HG03135 (cell line): ENCODE measurements at regions not wholly inside any gene's neighbourhood (a gene's known extent, or its start where the extent isn't known, plus 50 kb on each side); places are given as distances from the start of the nearest gene placed in this dataset.

ENCODE experiments used
- ATAC-seq: cut with Tn5 transposase; IDR thresholded peaks from one replicate; pipeline ENCODE4 v1.9.1; 2021; ENCODE audit warnings: mild to moderate bottlenecking, moderate library complexity; ENCODE audit not compliant: unreplicated experiment

DNA sequence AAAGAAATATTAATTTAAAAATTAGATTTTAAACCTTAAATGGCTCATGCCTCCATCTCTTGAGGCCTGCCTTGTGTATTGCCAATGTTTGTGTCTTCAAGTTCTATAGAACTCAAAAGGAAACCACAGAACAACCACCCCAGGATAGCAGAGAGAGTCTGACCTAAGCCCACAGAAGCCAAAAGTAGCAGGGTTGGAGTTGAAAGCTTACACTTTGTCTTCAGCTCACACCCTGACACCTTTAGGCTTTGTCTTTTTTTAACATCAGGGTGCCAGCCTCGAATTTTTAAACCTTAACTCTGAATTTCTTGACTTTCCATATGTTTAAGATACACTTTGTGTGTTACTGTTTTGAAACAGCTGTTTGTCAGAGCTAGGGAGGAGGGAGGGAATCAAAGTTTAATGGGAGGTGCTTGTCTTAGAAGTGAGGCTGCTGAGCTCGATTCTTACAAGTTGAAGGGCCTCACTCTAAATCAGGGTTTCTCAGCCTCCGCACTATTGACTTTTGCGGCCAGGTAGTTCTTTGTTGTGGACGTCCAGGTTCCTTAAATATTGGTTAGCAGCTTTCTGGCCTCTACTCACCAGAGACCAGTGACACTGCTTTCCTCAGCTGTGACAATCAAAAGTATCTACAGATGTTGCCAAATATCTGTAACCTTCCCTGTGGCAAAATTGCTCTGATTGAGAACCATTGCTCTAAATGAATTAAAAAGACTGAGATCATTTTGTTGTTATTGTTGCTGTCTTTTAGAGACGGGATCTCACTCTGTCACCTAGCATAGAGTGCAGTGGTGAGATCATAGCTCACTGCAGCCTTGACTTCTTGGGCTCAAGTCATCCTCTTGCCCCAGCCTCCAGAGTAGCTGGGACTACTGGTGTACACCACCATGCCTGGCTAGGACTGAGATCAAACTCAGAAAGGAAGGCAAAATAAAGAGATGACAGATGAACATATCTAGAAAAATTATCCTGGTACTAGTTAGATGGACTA is 139.2 kb upstream of the EOMES start:
- ATAC-seq: no peak

DNA sequence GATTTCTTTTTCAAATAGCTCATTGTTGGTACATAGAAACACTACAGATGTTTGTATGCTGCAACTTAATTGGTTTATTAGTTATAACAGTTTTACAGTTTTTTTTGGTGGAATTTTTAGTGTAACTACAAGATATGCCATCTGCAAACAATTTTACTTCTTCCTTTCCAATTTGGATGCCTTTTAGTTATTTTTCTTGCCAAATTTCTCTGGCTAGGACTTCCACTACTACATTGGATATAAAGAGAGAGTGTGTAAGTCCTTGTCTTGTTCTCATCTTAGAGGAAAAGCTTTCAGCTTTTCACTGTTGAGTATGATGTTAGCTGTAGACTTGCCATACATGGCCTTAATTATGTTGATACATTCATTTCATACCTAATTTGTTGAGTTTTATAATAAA is 143.6 kb upstream of the EOMES start:
- ATAC-seq: no peak

DNA sequence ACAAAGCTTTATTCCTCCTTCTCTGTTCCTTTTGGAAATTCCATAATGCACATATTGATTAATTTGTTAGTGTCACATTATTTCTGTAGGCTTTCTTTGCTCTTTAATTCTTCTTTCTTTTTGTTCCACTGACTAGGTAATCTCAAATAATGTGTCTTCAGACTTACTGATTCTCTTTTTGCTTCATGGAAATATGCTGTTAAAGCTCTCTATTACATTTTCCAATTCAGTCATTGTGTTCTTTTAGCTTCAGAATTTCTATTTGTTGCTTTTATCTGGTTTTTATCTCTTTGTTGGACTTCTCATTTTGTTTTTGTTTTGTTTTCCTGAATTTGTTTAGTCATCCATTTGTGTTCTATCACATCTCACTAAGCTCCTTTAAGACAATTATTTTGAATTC is 147.0 kb upstream of the EOMES start:
- ATAC-seq: no peak

DNA sequence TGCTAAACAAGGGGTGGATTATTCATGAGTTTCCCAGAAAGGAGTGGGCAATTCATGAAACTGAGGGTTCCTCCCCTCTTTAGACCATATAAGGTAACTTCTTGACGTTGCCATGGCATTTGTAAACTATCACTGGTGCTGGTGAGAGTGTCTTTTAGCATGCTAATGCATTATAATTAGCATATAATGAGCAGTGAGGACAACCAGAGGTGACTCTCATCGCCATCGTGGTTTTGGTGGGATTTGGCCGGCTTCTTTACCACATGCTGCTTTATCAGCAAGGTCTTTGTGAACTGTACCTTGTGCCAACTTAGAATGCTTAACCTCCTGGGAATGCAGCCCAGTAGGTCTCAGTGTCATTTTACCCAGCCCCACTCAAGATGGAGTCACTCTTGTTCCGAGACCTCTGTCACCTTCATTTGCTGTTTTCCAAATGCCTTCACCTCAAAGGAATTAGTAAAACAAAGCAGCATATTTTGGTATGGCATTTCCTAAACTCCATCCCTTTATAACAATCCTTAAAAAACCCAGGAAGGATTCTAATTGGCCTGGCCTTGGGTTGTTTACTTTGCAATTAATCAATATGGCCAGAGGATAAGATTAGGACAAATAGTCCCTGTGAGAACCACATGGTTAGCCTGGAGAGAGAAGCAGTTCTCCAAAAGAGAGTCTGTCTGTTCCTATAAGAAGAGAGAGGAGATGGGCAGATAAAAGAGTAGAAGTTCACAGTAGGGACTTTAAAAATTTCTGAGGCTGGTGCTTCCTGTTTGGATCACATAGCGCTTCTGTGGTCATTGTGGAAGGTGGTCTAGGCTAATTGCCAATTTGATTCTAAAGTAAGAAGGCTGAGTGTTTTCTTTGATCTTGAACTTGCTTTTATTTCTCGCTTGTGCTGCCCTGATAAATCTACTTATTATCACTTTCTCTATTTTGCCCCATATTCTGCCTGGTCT is 155.2 kb upstream of the EOMES start:
- no peak for ATAC-seq

DNA sequence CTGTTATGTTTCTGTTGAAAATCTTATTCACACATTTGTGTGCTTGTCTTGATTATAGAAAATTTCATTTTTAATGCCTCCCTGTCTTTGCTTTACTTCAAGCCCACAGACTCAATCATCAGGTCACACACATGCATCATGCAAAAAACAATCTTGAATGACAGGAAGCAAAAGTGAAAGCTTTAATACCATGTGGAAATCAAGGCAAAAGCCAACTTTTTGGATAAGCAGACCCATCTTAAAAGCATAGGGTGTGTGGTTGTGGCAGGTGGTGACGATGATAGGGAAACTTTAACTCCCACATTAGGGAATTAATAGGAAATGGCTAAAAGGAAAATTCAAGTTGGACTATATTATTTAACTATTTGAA is 155.9 kb upstream of the EOMES start:
- ATAC-seq: no peak

DNA sequence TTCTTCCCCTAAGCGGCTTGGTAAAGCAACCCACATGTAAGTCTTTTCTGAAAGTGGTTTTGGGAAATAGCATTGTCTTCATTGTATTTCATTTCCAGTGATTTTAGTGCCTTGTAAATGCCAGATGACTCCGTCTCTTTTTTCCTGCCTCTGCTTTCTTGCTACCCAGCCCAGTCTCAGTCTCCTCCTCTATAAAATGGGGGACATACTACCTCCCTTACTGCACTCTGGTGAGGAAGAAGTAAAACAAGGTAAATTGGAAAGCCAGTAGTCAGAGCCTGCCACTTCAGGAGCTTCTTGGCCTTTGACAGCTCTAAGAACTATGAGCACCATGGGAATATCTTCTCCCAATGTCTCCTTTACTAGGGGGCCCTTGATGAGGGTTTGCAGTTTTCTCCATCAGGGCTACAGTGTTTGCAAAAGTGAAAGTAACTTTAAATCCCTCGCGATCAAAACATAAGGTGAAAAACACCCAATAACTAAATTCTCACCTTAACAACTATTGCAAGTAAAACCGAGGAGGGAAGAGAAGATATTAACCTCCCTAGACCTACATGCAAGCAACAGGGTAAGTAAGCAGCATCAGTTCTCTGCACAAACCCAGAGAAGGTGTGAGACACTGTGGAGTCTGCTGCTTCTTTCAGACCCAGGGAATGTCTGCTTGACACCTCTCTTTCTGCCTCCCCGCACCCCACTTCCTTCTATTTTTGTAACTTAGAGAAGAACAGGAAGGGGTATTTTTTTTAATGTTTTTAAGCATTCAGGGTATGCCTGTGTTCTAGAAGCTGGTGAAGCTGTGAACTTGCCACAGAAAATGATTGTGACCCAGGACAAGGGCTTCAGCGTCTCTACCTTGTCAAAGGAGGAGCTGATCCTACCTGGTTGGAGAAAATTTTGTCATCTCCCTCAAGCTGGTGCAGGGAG is 159.1 kb upstream of the EOMES start:
- peak; percentile 54 for ATAC-seq

DNA sequence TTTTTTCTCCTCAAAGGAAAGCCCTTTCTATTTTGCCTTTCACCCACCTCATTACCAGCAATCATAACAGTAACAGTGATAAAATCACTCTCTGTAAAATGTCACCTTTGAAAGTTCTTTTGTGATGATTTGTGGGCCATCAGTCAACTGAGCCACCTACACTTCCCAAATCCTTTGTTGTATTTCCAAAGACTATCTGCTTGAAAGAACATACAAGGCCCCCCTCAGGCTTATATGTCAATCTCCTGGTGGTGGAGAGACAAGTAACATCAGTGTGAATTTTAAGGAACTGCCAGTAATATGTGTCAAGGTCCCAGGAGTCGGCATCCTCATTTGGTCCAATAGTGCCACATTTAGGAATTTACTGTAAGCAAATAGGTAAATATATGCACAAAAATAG is 161.1 kb upstream of the EOMES start:
- no peak for ATAC-seq

DNA sequence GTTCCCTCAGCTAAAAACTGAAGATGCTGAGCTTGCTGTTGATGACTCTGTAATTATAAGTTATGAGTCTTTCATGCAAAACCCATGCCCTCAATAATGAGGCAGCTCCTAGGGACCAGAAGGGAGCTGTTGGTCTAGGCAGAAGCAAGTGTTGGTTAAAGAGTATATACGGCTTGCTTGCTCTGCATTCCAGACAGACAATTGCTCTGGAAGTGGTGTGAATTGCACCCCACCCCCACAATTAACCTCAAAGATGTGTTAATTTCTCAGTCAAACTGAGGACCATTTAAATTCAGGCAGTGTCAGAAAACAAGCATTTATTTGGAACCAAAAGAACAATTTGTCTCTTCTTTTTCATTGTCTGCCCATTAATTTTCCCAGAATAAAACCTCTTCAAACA is 163.5 kb upstream of the EOMES start:
- ATAC-seq: no peak

DNA sequence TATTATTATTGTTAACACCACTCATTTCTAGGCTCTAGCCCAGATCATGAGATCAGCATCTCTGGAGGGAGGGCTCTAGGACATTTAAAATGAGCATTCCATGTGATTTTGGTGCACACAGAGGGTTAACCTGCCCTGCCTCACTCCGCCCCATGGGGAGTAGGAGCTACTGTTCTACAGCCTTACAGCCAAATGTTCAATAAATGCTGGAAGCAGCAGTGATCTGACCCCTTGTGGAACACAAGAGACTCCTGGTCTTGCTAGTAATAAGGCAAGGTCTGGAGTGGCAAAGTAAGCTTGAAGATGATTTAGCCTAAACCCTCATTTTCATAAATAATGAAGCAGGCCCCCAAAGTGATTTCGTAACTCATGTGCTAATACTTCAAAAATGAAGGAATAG is 166.4 kb upstream of the EOMES start:
- no peak for ATAC-seq

DNA sequence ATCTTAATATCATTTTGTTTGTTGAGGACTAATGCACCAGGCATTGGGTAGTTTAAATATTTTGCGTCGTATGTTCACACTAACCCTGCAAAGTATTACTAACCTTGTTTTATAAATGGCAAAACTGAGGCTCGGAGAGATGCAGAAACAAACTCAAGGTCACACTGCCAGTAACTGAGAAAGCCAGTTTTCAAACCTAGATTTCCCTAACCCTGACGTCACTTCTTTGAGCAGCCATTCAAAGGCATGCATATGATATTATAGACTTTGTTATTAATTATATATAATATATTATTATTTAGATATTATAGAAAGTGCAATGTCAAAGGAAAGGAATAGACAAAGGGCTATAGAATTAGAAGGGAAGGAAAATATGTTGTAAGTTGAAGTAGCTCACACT is 167.6 kb upstream of the EOMES start:
- ATAC-seq: no peak

DNA sequence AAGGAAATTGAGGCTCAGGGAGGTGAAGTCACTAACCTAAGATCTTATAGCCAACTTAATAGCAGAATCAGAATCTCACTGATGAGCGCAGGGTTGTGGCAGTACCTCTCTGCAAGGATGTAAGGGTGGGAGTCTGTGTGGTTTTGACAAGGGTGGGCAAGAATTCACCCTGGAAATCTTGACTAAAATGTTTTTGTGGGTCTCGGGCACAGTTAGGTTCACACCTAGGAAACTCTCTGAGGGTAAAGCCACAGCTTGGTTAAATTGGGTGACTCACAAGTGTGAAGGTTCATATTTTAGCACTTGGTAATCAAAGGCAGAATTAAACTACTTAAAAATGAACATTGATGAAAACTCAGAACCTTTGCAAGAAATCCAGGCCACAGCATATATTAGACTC is 178.2 kb upstream of the EOMES start:
- ATAC-seq: no peak

DNA sequence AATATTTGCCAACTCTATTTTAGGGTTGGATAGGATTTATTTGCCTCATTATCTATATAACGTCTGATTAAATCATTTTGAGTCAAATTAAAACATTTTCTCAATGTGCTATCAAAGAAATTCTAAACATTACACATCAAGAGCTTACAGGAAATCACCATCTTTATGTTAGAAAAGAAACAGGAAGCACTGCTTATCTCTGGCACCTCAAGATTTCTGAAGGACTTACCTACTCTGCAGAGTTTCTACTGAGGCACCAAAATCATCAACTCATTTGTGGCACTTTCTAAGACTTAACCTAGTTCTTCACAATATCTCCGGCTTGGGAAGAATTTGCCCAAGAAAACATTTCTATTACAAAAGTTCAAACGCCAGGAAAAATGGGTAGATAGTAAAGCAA is 181.3 kb upstream of the EOMES start:
- no peak for ATAC-seq

DNA sequence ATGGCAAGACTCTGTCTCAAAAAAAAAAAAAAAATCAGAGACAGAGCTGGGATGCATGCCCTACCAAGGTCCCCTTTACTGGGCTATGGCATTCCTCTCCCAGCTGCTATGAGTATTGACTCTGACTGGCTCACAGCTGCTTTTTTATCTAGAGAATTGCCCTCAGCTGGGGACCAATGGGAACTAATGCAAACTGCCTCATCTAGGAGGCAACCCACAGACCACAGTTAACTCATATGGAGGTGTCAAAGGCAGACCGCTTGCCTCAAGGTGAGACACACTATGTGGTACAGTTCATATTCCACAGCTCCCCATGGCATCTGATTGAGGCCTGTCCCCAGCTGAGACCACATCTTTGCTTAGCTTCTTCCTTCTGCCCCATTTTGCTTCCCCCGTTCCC is 183.5 kb upstream of the EOMES start:
- ATAC-seq: no peak

DNA sequence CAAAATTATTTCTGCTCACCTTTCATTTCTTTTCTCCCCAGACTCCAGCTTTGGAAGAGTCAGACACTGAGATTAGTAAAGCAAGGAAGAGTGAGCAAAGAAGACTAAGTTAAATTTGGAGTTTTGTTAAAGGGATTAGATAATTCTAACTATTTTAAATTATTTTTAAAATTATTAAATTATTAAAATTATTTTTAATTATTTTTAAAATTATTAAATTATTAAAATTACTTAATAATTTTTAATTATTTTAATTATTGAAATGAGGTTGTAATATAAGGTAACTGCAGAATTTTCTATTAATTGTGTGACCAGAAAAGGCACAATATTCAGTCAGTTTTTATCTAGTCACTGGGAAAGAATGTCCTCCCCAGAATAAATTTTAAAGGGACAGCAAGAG is 185.0 kb upstream of the EOMES start:
- ATAC-seq: no peak

DNA sequence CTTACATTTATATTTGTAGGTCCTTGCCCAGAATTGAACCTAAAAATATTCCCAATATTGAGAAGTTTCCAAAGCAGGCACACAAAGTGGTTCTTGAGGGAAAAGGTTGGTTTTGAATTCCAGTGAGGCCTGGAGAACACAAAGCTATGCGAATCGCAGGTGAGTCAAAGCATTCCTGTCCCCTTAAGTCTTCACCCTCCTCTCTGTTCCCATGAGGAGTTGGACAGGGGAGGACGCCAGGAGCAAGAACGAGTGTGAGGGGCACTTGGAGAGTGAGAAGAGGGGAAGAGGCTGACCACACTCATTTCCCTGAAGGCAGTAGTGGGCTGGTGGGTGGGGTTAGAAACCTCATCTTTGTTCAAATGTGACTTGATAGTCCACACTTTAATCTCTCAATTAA is 185.8 kb upstream of the EOMES start:
- ATAC-seq: no peak

DNA sequence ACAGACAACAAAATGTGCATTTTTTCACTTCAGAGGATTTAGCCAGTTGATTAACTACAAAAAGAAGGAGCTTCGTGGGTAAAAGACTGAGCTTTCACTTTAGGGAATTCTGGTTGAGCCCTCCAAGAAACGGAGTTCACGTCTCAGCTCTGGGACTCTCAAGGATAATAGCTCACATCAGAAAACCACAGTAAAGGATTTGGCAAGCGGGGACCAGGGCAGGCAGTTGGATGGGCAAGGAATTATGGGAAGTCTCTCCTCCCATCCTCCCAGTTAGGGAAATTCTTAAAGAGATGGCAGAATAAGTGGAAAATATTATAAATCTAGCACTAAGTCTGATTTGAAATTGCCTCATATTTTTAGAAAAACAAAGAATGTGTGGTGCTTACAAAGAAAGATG is 188.3 kb upstream of the EOMES start:
- no peak for ATAC-seq

DNA sequence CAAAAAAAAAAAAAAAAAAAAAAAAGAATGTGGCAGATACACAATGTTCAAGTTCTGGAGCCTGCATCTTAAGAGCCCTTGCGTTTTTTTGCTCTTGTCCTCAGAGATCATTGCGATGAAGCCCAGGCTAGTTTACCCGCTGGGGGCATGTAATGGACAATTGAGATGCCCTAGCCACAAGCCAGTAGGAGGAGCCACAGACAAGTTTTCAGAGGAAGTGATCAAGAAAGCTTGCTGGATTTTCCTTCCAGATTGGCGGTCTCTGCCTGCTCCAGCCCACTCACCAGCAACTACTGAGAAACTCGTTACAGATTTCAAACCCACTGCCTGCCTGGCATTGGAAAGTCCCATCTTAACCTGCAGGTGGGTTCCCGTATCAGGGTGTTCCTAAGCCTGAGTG is 192.1 kb upstream of the EOMES start:
- no peak for ATAC-seq

DNA sequence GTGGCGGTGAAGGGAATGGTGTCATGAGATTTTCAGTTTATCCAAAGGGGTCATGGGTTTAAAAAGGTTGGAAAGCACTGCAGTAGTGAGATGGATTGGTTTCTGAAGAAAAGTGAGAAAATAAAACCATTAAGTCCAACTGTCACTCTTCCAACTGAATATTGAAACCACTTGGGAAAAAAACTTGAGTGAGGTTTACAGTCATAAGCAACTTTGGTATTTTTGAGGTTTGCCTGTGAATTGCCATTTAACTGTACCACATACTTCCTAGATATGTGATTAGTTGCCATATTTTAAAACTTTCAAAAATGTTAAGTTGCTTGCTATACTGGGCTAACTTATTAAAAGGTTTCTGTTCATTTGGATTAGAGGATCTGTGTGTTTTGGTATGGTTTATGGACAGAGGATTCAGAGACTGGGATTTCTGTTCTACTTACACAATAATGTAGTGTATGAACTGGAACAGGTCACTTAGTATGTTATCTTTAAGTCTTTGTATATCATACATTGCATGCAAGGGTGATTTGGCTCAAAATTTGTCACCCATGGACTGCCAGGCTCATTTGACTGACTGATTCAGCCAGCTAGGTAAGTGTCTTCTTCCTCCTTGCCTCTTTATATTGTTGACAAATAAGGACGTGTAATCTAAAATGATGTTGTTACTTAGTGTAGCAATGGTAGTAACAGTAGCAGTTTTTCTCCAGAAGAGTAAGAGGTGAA is 201.4 kb upstream of the EOMES start:
- ATAC-seq: no peak

DNA sequence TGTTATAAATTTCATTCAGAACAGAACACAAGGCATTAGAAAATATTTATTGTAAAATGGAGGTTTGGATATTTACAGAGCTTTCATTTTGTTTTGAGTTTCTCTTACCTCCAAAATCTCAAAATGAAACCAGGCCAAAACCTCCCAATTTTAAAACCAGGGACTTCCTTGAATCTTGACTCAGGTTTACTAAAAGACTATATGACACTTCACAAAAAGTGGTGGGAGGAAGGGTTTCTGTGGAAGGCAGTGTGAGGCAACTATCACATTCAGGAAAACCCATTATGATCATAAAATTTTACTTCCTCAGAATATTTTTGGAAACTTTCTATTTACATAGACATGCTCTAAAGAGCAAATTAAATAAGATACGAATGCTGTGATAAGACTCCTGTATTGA is 205.8 kb upstream of the EOMES start:
- ATAC-seq: no peak

DNA sequence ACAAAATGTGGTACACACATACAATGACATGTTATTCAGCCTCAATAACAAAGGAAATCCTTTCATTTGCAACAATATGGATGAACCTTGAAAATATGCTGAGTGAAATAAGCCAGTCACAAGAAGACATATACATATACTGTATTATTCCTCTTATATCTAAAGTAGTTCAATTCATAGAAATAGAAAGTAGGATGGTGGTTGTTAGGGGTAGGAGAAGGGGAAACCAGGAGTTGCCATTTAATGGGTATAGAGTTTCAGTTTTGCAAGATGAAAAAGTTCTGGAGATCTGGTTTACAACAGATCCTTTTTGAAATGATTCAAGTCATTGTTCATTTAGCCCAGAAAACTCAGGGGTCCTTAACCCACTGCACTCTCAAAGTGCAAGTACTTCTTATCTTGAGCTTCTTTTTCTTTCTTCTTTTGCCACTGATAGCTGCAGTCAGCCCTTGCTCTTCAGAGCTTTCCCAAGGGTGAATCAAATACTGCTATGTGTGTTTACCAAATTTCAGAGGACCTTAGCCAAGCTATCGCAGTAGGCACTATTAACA is 208.0 kb upstream of the EOMES start:
- no peak for ATAC-seq
